HCT116 (cell line): ENCODE measurements at regions not wholly inside any gene's neighbourhood (a gene's known extent, or its start where the extent isn't known, plus 50 kb on each side); places are given as distances from the start of the nearest gene placed in this dataset.

Source experiments
- EZH2 ChIP-seq: fragments of 200-600 bp; sonication (generic); IDR thresholded peaks from 2 replicates; pipeline ENCODE4 v1.6.1; 2017; ENCODE audit warnings: antibody characterized with exemption, mixed run types
- FOSL1 ChIP-seq: IDR thresholded peaks from 2 replicates; pipeline ENCODE4 v1.6.1; 2012; ENCODE audit warnings: low read depth
- POLR2A ChIP-seq: IDR thresholded peaks from 2 replicates; pipeline ENCODE4 v1.7.0; 2011; ENCODE audit warnings: borderline replicate concordance; ENCODE audit not compliant: insufficient read depth, insufficient read length; ENCODE audit errors: extremely low read depth
- ZFX ChIP-seq: fragments of 450-650 bp; IDR thresholded peaks from 2 replicates; pipeline ENCODE4 v1.6.1; 2017
- TF ChIP-seq, protein P1 (sequence below), 3 experiments: fragments of 200-600 bp in 1 of 3; sonication (generic) in 1 of 3; IDR thresholded peaks in 2 of 3; conservative IDR thresholded peaks in 1 of 3; 2 replicates each; pipeline ENCODE4 v1.5.1; 2012 to 2017; ENCODE audit warnings: low read depth in 2 of 3, low read length in 2 of 3, antibody characterized with exemption in 1 of 3, borderline replicate concordance in 1 of 3, control low read depth in 1 of 3, mild to moderate bottlenecking in 1 of 3, mixed read lengths in 1 of 3, mixed run types in 1 of 3, moderate library complexity in 1 of 3; ENCODE audit not compliant: insufficient read depth in 1 of 3

DNA sequence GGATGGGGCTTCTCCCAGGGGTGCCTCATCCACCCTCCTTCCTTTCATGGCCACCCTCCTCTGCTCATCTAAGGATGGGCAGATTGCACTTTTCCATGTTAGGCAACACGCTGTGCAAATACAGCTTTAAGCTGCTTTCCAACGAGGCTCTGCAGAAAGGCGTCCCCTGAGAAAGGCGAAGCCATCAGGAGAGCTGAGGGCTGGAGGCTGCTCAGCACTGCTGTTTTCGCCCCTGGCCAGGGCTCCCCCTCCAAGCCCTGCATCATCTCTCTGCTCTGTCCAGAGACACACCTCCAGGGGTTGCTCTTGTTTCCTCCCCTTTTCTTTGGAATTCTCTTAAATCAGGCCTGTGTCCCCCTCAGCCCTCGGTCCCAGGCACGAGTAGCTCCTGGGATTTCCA is 526.1 kb downstream of the CDH26 start:
- TF ChIP-seq EZH2 (no peak), FOSL1 (no peak), POLR2A (no peak), ZFX (no peak)
- TF ChIP-seq, protein P1, sequence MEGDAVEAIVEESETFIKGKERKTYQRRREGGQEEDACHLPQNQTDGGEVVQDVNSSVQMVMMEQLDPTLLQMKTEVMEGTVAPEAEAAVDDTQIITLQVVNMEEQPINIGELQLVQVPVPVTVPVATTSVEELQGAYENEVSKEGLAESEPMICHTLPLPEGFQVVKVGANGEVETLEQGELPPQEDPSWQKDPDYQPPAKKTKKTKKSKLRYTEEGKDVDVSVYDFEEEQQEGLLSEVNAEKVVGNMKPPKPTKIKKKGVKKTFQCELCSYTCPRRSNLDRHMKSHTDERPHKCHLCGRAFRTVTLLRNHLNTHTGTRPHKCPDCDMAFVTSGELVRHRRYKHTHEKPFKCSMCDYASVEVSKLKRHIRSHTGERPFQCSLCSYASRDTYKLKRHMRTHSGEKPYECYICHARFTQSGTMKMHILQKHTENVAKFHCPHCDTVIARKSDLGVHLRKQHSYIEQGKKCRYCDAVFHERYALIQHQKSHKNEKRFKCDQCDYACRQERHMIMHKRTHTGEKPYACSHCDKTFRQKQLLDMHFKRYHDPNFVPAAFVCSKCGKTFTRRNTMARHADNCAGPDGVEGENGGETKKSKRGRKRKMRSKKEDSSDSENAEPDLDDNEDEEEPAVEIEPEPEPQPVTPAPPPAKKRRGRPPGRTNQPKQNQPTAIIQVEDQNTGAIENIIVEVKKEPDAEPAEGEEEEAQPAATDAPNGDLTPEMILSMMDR (IDR thresholded peaks at IDR 0.05 in 2 of 3, conservative IDR thresholded peaks at IDR 0.05 in 1 of 3; ENCODE audit: borderline replicate concordance in 1 of 3, insufficient read depth in 1 of 3, low read depth in 2 of 3, low read length in 2 of 3) = no peak
